Adrenal gland (tissue), 9 donors: ENCODE measurements at regions not wholly inside any gene's neighbourhood (a gene's known extent, or its start where the extent isn't known, plus 50 kb on each side); places are given as distances from the start of the nearest gene placed in this dataset.
"Not testable (repeated sequence)": the region's sequence is repeated elsewhere in the genome, so short reads cannot be mapped to it uniquely, and the experiment has no call there.

Experiments
- DNase-seq, 7 donors: peaks; one replicate each; pipeline ENCODE4 v3.0.0-alpha.2; 2019 to 2020
- H3K27ac ChIP-seq, 5 donors: fragments of 200-600 bp; sonication (generic) in 4 of 5; 1 replicate in 3 of 5; 2 replicates in 2 of 5; pipeline versions ENCODE4 v1.5.1 to v1.8.0; 2016 to 2020; ENCODE audit warnings: mild to moderate bottlenecking in 1 of 5
- H3K27me3 ChIP-seq: fragments of 200-600 bp; 2 replicates; pipeline ENCODE4 v1.8.0; 2021
- H3K36me3 ChIP-seq, 2 donors: fragments of 200-600 bp; replicated peaks in 1 of 2; 1 replicate in 1 of 2; 2 replicates in 1 of 2; pipeline versions ENCODE4 v1.5.1 to v1.8.0; 2018 to 2022
- H3K4me1 ChIP-seq, 2 donors: fragments of 200-600 bp; replicated peaks in 1 of 2; 1 replicate in 1 of 2; 2 replicates in 1 of 2; pipeline versions ENCODE4 v1.5.1 to v1.8.0; 2018 to 2021
- H3K4me3 ChIP-seq, 4 donors: fragments of 200-600 bp; sonication (generic) in 3 of 4; one replicate each; pipeline ENCODE4 v1.5.1; 2016 to 2018
- H3K9me3 ChIP-seq, 3 donors: fragments of 200-600 bp; sonication (generic) in 1 of 3; replicated peaks in 1 of 3; 1 replicate in 2 of 3; 2 replicates in 1 of 3; pipeline versions ENCODE4 v1.5.1 to v1.8.0; 2016 to 2021
- POLR2A ChIP-seq, 2 donors: fragments of 450-650 bp; IDR thresholded peaks; one replicate each; pipeline ENCODE4 v1.6.1; 2017; ENCODE audit warnings: antibody characterized with exemption in 2 of 2, mild to moderate bottlenecking in 2 of 2, moderate library complexity in 1 of 2
- WGBS, 4 donors: extraction: QIAGEN DNeasy Blood & Tissue Kit in 2 of 4; methylation state at CpG; one replicate each; pipeline versions ENCODE4 v1.1.5 to v1.1.7; 2013 to 2017; 5-methylcytosine and 5-hydroxymethylcytosine counted together
- intact Hi-C, 2 donors: fragments of 100-400 bp; cut with DNase I; formaldehyde crosslinking; loops; one replicate each; pipeline versions ENCODE4 v1.14.1 to v1.15.0; 2022 to 2023
- TF ChIP-seq, protein P1 (sequence below), 6 experiments: fragments of 450-650 bp in 4 of 6; fragments of 200-600 bp in 2 of 6; sonication (generic) in 1 of 6; IDR thresholded peaks; 1 replicate in 5 of 6; 2 replicates in 1 of 6; pipeline versions ENCODE4 v1.5.1 to v1.8.0; 2016 to 2021; ENCODE audit warnings: antibody characterized with exemption in 6 of 6, mild to moderate bottlenecking in 2 of 6, moderate library complexity in 1 of 6
- donor health status: healthy with polysubstance abuse.
- donor health status: Bipolar disorder and iron deficiency.
- donor health status: DM: yes; HTN: yes; CAD: no.
- donor health status: DM: no; HTN: no; CAD: no.
- donor health status: DM: no; HTN: no; CAD: no.

DNA sequence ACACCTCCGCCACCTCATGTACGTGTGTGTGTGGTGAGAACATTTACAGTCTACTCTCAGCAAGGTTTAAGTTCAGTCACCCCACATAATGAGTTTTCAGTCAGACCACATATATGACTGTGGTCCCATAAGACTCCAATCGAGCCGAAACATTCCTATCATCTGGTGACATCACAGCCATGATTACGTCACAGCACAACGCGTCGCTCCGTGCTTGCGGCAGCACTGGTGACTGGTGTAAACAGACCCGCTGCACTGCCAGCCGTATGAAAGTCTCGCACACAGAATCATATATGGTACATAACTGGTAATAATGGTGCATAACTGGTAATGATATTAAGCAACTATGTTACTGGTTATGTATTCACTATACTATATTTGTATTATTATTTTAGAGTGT is 150.7 kb downstream of the DLL1 start:
- H3K4me3 ChIP-seq, result no peak overlapping the region
- WGBS, 4 donors, result 86 to 93% (median 88%) methylated on average over 12 to 13 of the region's 13 CpGs
- peak in 1 of 7 donors; percentile 8 for DNase-seq
- TF ChIP-seq, protein P1, sequence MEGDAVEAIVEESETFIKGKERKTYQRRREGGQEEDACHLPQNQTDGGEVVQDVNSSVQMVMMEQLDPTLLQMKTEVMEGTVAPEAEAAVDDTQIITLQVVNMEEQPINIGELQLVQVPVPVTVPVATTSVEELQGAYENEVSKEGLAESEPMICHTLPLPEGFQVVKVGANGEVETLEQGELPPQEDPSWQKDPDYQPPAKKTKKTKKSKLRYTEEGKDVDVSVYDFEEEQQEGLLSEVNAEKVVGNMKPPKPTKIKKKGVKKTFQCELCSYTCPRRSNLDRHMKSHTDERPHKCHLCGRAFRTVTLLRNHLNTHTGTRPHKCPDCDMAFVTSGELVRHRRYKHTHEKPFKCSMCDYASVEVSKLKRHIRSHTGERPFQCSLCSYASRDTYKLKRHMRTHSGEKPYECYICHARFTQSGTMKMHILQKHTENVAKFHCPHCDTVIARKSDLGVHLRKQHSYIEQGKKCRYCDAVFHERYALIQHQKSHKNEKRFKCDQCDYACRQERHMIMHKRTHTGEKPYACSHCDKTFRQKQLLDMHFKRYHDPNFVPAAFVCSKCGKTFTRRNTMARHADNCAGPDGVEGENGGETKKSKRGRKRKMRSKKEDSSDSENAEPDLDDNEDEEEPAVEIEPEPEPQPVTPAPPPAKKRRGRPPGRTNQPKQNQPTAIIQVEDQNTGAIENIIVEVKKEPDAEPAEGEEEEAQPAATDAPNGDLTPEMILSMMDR (IDR thresholded peaks at IDR 0.05), result no peak
- TF ChIP-seq POLR2A (IDR thresholded peaks at IDR 0.05), result no peak
- no peak overlapping the region for H3K27ac ChIP-seq
- H3K27me3 ChIP-seq, result no peaks in the 10 kb centered on the region
- H3K9me3 ChIP-seq, result no peaks in the 10 kb centered on the region
- H3K4me1 ChIP-seq, result no peaks in the 10 kb centered on the region
- intact Hi-C loops, result no loop called here
- H3K36me3 ChIP-seq, result no peaks in the 10 kb centered on the region

DNA sequence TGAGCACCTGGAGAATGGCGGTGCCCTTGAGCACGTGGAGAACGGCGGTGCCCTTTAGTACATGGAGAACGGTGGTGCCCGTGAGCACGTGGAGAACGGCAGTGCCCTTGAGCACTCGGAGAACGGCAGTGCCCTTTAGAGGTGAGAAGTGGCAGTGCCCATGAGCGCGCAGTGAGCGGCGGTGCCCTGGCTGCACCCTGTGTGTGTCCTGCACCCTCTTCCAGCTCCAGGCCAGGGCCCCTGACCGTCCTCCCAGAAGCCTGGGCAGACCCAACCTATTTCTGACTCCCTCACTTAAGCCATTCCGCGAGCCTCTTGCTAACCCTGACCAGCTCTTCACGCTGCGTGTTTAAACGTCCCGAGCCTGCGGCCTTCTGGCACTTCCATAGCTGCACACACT is 151.3 kb downstream of the DLL1 start:
- peak in 1 of 7 donors; percentile 10 for DNase-seq
- Histone ChIP-seq H3K4me3 (no peak overlapping the region), H3K27me3 (no peaks in the 10 kb centered on the region), H3K27ac (no peak overlapping the region), H3K9me3 (no peaks in the 10 kb centered on the region), H3K36me3 (no peaks in the 10 kb centered on the region), H3K4me1 (no peaks in the 10 kb centered on the region)
- WGBS, 4 donors, result 92 to 97% (median 94%) methylated on average over 16 to 22 of the region's 22 CpGs
- intact Hi-C loops, result no loop called here
- TF ChIP-seq, protein P1 (IDR thresholded peaks at IDR 0.05), result no peak
- no peak for TF ChIP-seq POLR2A (IDR thresholded peaks at IDR 0.05)

DNA sequence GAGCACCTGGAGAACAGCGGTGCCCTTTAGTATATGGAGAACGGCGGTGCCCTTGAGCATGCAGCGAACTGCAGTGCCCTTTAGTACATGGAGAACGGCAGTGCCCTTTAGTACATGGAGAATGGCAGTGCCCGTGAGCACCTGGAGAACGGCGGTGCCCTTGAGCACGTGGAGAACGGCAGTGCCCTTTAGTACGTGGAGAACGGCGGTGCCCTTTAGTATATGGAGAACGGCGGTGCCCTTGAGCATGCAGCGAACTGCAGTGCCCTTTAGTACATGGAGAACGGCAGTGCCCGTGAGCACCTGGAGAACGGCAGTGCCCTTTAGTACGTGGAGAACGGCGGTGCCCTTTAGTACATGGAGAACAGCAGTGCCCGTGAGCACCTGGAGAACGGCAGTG is 151.8 kb downstream of the DLL1 start:
- H3K4me1 ChIP-seq, H3K27me3 ChIP-seq, H3K9me3 ChIP-seq, H3K36me3 ChIP-seq, intact Hi-C loops, H3K4me3 ChIP-seq, H3K27ac ChIP-seq, DNase-seq: not testable (repeated sequence)
- WGBS, 4 donors, result 88 to 94% (median 91%) methylated on average over 24 of the region's 24 CpGs

DNA sequence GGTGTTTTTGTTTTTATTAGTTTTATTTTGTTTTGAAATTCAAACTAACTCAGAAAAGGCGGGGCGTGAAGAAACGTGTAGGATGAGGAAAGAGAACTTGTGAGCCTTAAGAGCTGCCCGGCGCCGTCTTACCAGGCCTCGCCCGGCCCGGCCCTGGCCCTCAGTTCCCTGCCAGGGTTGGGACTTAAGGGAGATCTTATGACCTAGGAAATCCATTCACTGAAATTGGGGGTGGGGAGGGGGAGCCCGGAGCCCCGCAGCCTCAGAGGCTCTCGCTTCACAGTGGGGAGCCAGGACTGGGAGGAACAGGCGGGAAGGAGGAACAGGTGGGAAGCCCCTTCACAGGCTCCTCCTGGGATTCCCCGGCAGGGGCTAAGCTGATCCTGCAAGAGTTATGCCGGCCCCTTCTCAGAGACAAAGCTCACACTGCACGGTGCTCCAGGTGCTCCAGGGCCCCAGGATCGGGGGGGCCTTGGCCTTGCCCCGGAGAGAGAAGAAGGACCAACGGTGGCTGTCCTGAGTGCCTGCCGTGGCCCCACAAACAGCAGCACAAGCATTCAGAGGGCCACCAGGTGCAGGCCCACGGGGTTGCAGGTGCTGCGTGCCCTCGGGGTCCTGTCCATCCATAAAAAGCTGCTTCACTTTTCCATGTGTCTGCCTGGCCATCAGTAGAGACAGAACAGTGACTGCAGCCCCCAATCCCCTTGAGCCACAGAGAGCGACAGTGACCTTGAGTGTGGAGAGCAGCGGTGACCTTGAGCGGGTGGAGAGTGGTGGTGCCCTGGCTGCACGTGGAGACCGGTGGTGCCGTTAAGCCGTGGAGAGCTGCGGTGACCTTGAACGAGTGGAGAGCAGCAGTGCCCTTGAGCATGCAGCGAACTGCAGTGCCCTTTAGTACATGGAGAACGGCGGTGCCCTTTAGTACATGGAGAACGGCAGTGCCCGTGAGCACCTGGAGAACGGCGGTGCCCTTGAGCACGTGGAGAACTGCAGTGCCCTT is 152.7 kb downstream of the DLL1 start:
- DNase-seq, result peak in 3 of 7 donors; percentile 13 to 20 (median 13)
- H3K36me3 ChIP-seq, result no peaks in the 10 kb centered on the region
- no peaks in the 10 kb centered on the region for H3K4me1 ChIP-seq
- no peaks in the 10 kb centered on the region for H3K9me3 ChIP-seq
- H3K27ac ChIP-seq, result peak overlapping the region in 3 of 5 donors; percentile 37 to 84 (median 74)
- H3K27me3 ChIP-seq, result no peaks in the 10 kb centered on the region
- WGBS, 4 donors, result 65 to 80% (median 70%) methylated on average over 33 to 40 of the region's 40 CpGs
- TF ChIP-seq, protein P1 (IDR thresholded peaks at IDR 0.05), result no peak
- no peak for TF ChIP-seq POLR2A (IDR thresholded peaks at IDR 0.05)
- intact Hi-C loops, result no loop called here
- no peak overlapping the region for H3K4me3 ChIP-seq
